SU-DHL-6 (cell line): ENCODE measurements at regions not wholly inside any gene's neighbourhood (a gene's known extent, or its start where the extent isn't known, plus 50 kb on each side); places are given as distances from the start of the nearest gene placed in this dataset.

Experiments
- H2AFZ ChIP-seq: fragments of 200-600 bp; sonication (generic); 2 replicates; pipeline ENCODE4 v1.6.1; 2014; ENCODE audit warnings: low read depth, mild to moderate bottlenecking, moderate library complexity, mixed read lengths, antibody characterized with exemption, low read length; ENCODE audit not compliant: severe bottlenecking
- H3F3A ChIP-seq: fragments of 200-600 bp; shearing (Covaris generic); 2 replicates; pipeline ENCODE4 v1.6.0; 2016; ENCODE audit warnings: antibody characterized with exemption, mild to moderate bottlenecking; ENCODE audit not compliant: insufficient read depth
- H3K27ac ChIP-seq: fragments of 200-600 bp; sonication (generic); 2 replicates; pipeline ENCODE4 v1.5.1; 2016; ENCODE audit warnings: low read depth, mild to moderate bottlenecking, low read length, moderate library complexity, mixed read lengths
- H3K27me3 ChIP-seq: fragments of 200-600 bp; sonication (generic), shearing (Covaris generic); 2 replicates; pipeline ENCODE4 v1.6.0; 2014; ENCODE audit warnings: mild to moderate bottlenecking, low read length
- H3K36me3 ChIP-seq: fragments of 200-600 bp; sonication (generic); 2 replicates; pipeline ENCODE4 v1.6.1; 2014; ENCODE audit warnings: mild to moderate bottlenecking, low read length, mixed read lengths
- H3K4me2 ChIP-seq: fragments of 300-600, 200-600 bp; shearing (Covaris generic), sonication (generic); 2 replicates; pipeline ENCODE4 v1.6.0; 2014; ENCODE audit warnings: low read length, low read depth, mild to moderate bottlenecking; ENCODE audit not compliant: poor library complexity, severe bottlenecking
- H3K4me3 ChIP-seq: fragments of 200-600 bp; sonication (generic); 2 replicates; pipeline ENCODE4 v1.5.1; 2014; ENCODE audit warnings: antibody characterized with exemption, low read length, mild to moderate bottlenecking, mixed read lengths; ENCODE audit not compliant: insufficient read depth, poor library complexity, severe bottlenecking
- H3K79me2 ChIP-seq: fragments of 200-600 bp; sonication (generic); 2 replicates; pipeline ENCODE4 v1.6.1; 2014; ENCODE audit warnings: mild to moderate bottlenecking, low read length, moderate library complexity; ENCODE audit not compliant: insufficient read depth
- H3K9ac ChIP-seq: fragments of 200-600 bp; sonication (generic); 2 replicates; pipeline ENCODE4 v1.7.0; 2014; ENCODE audit warnings: mild to moderate bottlenecking, low read length
- H3K9me2 ChIP-seq: fragments of 200-600 bp; sonication (generic); replicated peaks from 2 replicates; pipeline ENCODE4 v1.6.1; 2014; ENCODE audit warnings: low read length; ENCODE audit not compliant: insufficient read depth
- H3K9me3 ChIP-seq: fragments of 200-600 bp; sonication (generic); 2 replicates; pipeline ENCODE4 v1.6.1; 2014; ENCODE audit warnings: low read length, mixed read lengths; ENCODE audit not compliant: insufficient read depth
- H4K20me1 ChIP-seq: fragments of 200-600 bp; sonication (generic); 2 replicates; pipeline ENCODE4 v1.6.1; 2014; ENCODE audit warnings: low read depth, mild to moderate bottlenecking, antibody characterized with exemption, low read length, moderate library complexity, mixed read lengths
- EZH2phosphoT487 ChIP-seq: fragments of 200-600 bp; sonication (generic), shearing (Covaris generic); conservative IDR thresholded peaks from 2 replicates; pipeline ENCODE4 v1.6.1; 2018; ENCODE audit warnings: mild to moderate bottlenecking, antibody characterized with exemption, low read length, moderate library complexity, mixed read lengths
- TF ChIP-seq, protein P1 (sequence below): fragments of 200-600 bp; sonication (generic); IDR thresholded peaks from one replicate; pipeline ENCODE4 v1.5.1; 2017; ENCODE audit warnings: antibody characterized with exemption, mild to moderate bottlenecking, low read length, moderate library complexity; ENCODE audit not compliant: insufficient read depth, poor library complexity, severe bottlenecking

DNA sequence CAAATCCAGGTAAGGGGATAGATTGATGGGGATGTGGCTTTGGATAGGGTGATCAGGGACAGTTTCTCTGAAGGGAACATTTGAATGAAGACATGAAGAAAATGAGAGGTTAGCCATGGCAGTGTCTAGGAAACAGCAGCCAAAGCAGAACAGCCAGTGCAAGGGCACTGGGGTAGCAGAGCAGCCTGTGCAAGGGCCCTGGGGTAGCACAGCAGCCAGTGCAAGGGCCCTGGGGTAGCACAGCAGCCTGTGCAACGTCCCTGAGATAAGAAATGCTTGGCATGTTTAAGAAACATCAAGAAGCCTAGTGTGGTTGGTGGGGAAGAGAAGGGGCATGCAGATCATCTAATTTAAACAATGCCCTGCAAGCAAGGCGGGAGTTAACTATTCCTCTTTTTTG lies 128.5 kb downstream of the IRX5 start:
- Histone ChIP-seq H3K9me3 (no peaks in the 10 kb centered on the region), H3K27me3 (no peaks in the 10 kb centered on the region)
- no peak for TF ChIP-seq EZH2phosphoT487
- TF ChIP-seq, protein P1, sequence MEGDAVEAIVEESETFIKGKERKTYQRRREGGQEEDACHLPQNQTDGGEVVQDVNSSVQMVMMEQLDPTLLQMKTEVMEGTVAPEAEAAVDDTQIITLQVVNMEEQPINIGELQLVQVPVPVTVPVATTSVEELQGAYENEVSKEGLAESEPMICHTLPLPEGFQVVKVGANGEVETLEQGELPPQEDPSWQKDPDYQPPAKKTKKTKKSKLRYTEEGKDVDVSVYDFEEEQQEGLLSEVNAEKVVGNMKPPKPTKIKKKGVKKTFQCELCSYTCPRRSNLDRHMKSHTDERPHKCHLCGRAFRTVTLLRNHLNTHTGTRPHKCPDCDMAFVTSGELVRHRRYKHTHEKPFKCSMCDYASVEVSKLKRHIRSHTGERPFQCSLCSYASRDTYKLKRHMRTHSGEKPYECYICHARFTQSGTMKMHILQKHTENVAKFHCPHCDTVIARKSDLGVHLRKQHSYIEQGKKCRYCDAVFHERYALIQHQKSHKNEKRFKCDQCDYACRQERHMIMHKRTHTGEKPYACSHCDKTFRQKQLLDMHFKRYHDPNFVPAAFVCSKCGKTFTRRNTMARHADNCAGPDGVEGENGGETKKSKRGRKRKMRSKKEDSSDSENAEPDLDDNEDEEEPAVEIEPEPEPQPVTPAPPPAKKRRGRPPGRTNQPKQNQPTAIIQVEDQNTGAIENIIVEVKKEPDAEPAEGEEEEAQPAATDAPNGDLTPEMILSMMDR: no peak

DNA sequence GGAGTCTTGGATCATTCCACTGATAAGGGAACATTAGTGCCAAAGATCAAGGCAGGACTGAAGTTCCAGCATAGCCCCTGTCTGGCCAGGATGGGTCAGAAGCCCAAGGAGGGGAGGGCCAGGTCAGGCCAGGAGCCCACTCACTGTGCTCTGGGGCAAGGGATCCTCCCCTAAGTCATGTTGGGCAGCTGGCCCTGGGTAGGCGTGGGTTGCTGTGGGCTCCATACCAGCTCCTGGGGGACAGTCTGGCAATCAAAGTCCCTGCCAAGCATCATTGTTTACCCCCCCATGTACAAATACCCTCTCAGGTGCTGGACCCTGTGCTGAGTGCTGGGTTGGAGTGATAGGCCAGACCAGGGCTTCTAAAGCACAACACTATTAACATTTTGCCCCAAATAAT lies 130.5 kb downstream of the IRX5 start:
- no peak overlapping the region for H3K4me2 ChIP-seq
- H3K36me3 ChIP-seq: no peaks in the 10 kb centered on the region
- H3K4me3 ChIP-seq: no peak overlapping the region
- no peaks in the 10 kb centered on the region for H3F3A ChIP-seq
- H3K9me3 ChIP-seq: no peaks in the 10 kb centered on the region
- no peaks in the 10 kb centered on the region for H3K79me2 ChIP-seq
- H3K9me2 ChIP-seq: no peaks in the 10 kb centered on the region
- H3K9ac ChIP-seq: no peak overlapping the region
- H4K20me1 ChIP-seq: no peaks in the 10 kb centered on the region
- no peak overlapping the region for H2AFZ ChIP-seq
- no peak overlapping the region for H3K27ac ChIP-seq
- TF ChIP-seq, protein P1: no peak
- TF ChIP-seq EZH2phosphoT487: no peak
- no peaks in the 10 kb centered on the region for H3K27me3 ChIP-seq

More for the DNA sequence above, 128.5 kb downstream of the IRX5 start:
- Histone ChIP-seq H3K27ac (no peak overlapping the region), H3K79me2 (no peaks in the 10 kb centered on the region), H4K20me1 (no peaks in the 10 kb centered on the region), H3K4me2 (no peak overlapping the region), H3K9ac (no peak overlapping the region), H2AFZ (no peak overlapping the region), H3K36me3 (no peaks in the 10 kb centered on the region), H3F3A (no peaks in the 10 kb centered on the region), H3K9me2 (no peaks in the 10 kb centered on the region), H3K4me3 (no peak overlapping the region)

GRCh38 chr16:55062442-55062841 lies 131.8 kb downstream of the IRX5 start:
- no peak overlapping the region for H3K9ac ChIP-seq
- no peak overlapping the region for H2AFZ ChIP-seq
- H3K4me2 ChIP-seq: no peak overlapping the region
- TF ChIP-seq, protein P1: no peak
- TF ChIP-seq EZH2phosphoT487: no peak
- H4K20me1 ChIP-seq: no peaks in the 10 kb centered on the region
- no peaks in the 10 kb centered on the region for H3K9me3 ChIP-seq
- no peaks in the 10 kb centered on the region for H3K79me2 ChIP-seq
- H3K9me2 ChIP-seq: no peaks in the 10 kb centered on the region
- no peaks in the 10 kb centered on the region for H3K27me3 ChIP-seq
- no peak overlapping the region for H3K27ac ChIP-seq
- no peaks in the 10 kb centered on the region for H3F3A ChIP-seq
- no peak overlapping the region for H3K4me3 ChIP-seq
- H3K36me3 ChIP-seq: no peaks in the 10 kb centered on the region
